GM19043 (cell line): ENCODE measurements at regions not wholly inside any gene's neighbourhood (a gene's known extent, or its start where the extent isn't known, plus 50 kb on each side); places are given as distances from the start of the nearest gene placed in this dataset.
"Not testable (repeated sequence)": the region's sequence is repeated elsewhere in the genome, so short reads cannot be mapped to it uniquely, and the experiment has no call there.

Experiments used
- ATAC-seq: cut with Tn5 transposase; IDR thresholded peaks from one replicate; pipeline ENCODE4 v1.9.1; 2021; ENCODE audit warnings: low read depth; ENCODE audit not compliant: unreplicated experiment

DNA sequence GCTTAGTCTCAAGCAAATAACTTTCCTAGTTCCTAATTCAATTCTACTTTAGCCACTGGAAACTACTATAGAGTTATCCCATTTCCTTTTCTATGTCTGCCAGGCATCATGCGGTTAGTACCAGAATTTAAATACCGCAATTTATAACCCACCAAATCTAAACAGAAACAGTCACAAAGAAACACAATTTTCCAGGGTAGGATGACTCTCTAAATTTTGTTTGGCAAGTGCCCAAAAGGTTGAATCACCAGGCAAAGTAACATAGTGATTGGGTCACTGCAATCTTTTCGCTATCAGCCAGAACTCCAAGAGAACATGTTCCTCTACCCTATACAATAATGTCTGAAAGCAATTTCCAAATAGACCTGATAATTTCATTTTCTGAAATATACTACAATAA is 240.2 kb upstream of the GRIA3 start:
- ATAC-seq: no peak

DNA sequence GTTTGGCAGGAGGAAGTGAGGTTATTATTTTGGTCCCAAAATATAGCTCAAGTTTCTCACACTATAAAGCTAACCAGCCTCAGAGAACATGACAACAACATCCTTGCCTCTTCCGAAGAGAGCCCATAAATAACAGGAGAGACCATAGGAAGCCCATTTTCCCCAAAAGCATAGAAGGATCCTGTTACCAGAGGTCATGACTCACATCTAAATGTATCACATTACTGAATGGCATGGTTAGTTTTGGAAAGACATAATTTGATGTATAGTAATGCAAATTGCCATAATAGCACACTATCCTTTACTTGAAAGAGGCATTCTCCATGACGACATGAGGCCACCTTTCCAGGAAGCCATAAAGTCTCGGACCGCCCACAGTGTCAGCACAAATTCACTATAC is 238.8 kb upstream of the GRIA3 start:
- no peak for ATAC-seq

- no peak for ATAC-seq
Measured at GRCh38 chrX:122972604-122973003, 211.5 kb upstream of the GRIA3 start.

- ATAC-seq: no peak
Measured at GRCh38 chrX:122982521-122982920, 201.6 kb upstream of the GRIA3 start.

GRCh38 chrX:123002844-123003243 is 181.2 kb upstream of the GRIA3 start:
- ATAC-seq: not testable (repeated sequence)

GRCh38 chrX:123013141-123013540 is 170.9 kb upstream of the GRIA3 start:
- ATAC-seq: no peak

DNA sequence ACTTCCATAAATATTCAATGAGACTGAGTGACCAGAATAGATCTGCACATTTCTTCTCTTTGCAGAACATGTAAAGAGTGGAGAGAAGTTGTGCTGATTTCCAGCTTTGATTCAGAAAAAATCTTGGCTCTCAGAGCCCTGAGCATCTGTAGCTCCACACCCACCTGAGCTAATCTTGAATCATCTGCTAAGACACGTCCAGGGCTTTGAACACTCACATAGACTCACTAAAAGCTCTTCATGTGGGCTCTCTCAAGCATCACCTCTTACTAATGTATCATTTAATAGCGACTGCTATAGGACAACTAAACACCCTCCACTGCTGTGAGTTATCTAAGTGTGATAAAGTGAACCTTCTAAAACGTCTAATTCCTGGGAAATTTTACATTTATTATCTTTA is 147.7 kb upstream of the GRIA3 start:
- ATAC-seq: no peak

DNA sequence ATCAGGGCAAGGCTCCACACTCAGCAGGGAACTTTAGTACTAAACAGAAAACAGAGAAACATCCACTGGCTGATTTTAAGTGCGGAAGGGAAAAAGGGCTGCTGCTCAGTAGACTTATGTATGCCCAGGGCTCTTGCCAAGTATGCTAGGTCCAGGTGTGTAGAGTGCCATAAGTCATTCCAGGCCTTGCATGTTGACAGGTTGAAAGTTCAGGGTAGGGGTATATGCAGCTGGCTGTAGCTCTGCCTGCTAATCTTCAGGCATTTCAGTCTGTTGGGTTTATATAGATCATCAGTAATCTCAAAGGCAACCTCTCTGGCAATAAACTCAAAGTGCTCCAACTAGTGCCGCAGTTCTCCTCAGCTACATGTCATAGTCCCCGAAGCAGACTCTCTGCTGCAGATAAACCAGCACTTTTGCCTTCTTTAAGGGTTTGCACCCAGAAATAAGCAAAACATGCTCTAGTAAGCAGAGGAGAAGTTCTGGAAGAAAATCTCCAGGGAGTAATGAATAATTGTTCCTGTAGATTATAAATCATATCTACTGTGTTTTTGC is 134.9 kb upstream of the GRIA3 start:
- no peak for ATAC-seq

DNA sequence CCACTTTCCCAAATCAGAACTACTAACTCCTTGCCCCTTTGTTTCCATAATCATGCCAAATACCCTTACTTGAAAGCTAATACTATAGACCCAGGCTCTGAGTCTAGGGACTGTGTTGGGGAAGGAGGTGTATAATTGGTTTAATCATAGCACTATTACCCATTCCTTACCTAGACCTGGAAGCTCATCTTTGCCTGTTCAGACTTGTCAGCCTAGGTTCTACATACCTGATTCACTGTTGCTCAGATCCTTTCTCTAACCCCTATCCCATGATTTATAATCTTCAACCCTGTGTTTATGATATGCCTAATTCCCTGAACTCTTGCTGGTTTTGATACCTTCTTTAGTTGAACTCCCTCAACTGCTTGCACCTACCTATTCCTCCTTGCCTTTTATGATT is 123.1 kb upstream of the GRIA3 start:
- no peak for ATAC-seq

GRCh38 chrX:123064053-123064452 is 120.0 kb upstream of the GRIA3 start:
- ATAC-seq: no peak

DNA sequence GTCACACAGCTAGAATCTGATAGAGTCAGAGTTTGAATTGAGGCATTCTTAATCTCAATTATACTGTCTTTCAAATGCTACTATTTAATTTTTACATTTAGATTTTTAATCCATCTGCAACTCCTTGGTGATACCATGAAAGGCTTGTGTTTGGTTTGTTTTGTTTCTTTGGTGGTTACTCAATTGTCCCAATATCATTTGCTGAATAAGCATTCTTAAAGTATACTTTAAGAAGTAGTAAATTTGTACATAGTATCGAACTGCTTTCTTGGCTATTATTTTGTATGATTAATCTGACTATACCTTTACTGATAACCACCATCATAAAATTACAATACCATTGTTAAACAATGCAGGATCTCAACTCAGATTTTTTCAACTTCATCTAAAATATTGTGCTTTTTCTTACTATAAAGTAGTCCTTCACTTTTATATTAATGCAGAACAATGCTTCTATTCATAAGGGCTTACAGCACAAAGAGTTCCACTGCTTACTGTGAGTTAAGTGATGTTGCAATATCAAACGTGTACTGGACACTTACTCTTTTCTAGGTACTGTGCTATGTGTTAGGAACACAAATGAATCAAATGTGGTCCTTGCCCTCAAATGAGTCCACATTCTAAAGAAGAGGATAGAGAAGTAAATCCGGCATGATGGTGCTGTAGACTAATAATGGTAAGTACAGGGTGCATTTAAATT is 111.2 kb upstream of the GRIA3 start:
- no peak for ATAC-seq

- ATAC-seq: no peak
Measured at GRCh38 chrX:123075947-123076561, 108.0 kb upstream of the GRIA3 start.

DNA sequence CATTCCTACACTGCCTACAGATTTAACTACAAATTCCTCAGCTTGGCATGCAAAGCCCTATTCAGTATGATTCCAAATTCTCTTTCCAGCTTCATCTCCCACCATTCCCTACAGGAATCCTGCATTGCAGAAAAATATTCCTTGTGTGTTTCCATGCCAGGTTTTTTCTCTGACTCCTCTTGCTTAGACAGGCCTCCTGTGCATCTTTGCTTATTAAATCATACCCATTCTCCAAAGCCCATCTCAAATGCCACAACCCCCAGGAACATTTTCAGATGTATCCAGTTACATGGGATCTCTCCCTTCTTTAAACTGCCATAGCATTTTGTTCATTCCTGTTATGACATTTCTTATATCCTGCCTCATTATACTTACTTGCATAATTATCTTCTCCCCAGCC is 106.4 kb upstream of the GRIA3 start:
- no peak for ATAC-seq

GRCh38 chrX:123080065-123080464 is 104.0 kb upstream of the GRIA3 start:
- ATAC-seq: no peak

GRCh38 chrX:123081776-123082175 is 102.3 kb upstream of the GRIA3 start:
- ATAC-seq: no peak

- no peak for ATAC-seq
Measured at GRCh38 chrX:123083924-123084323, 100.2 kb upstream of the GRIA3 start.

DNA sequence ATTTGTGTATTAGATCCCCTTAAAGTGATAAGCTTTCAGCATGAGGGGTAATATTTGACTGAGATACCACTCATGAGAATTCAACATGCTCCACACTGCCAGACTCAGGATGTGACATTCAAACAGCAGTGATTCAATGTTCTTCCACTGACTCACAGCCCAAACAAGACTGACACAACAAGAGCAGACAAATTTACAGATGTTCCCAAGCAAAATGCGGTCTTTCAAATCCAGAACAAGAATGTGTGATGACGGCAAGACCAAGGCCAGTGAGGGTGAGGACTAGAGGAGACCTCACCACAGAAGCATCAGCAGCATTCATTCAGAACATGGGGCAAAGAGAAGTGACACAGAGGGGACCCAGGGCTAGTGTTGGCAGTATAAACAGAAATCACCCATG is 99.3 kb upstream of the GRIA3 start:
- ATAC-seq: no peak

DNA sequence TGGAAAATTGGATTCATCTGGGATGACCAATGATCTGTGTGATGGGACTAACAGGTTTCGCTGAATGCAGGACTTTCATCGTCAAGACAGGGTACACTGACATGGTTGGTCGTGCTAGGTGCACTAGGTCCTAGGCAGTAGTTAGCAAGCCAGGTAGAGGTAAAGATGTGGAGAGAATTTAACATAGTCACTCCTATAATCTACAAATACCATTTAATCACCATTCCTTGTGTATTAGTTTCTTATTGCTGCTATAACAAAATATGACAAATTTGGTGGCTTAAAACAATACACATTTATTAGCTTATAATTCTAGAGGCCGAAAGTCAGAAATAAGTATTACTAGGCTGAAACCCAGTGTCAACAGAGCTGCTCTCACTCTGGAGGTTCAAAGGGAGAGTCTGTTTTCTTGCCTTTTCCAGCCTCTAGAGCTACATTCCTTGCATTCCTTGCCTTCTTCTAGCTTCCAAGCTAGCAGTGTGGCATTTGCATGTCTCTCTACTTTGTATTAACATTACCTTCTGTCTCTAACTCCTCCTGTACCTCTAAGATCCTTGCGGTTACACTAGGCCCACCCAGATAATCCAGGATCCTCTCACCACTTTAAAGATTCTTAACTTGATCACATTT is 98.7 kb upstream of the GRIA3 start:
- no peak for ATAC-seq

DNA sequence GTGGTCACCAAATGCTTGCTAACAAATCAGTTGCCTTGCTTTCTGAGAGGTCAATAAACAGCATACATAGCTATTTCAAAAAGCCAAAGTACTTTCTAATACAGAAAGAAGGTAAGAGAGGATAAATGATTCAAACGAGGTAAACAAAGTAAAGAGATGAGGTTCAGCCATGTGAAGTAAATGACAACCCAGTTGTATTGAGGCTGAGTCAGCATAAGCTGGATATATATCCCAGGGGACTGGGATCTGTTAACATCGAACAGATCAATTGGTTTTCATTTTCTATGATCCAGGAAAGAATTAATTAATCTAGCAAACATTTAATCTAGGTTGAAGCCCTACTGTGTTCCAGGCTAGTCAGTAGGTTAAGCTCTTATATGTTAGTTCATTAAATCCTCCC is 97.3 kb upstream of the GRIA3 start:
- no peak for ATAC-seq

DNA sequence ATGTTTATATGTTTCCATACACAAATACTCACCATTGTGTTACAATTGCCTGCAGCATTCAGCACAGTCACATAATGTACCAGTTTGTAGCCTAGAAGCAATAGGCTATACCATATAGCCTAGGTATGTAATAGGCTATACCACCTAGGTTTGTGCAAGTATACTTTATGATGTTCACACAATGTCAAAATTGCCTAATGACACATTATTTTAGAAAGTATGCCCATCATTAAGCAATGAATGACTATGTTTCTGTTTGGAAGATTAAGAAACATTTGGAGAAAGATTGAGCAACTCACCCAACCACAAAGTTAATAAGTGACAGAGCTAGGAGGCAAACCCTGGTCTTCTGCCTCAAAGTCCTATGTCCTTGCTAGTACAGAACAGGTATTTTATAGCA is 96.8 kb upstream of the GRIA3 start:
- no peak for ATAC-seq

DNA sequence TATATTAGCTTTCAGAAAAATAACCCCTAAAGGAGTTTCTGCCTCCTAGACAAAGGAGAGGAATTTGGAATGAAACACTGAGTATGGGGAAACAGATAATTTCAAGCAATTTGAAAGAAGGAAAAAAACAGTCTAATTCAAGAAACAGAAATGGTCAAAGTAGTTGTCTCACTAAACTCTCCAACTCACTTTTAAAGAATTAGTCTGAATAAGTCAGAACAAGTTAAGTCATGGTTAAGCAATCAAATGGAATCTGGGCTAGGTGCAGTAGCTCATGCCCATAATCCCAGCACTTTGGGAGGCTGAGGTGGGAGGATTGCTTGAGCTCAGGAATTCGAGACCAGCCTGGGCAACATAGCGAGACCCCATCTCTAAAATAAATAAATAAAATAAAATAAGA is 95.7 kb upstream of the GRIA3 start:
- ATAC-seq: no peak

- ATAC-seq: no peak
Measured at GRCh38 chrX:123088930-123089329, 95.1 kb upstream of the GRIA3 start.
